ENCODE measurements at regions not wholly inside any gene's neighbourhood (a gene's known extent, or its start where the extent isn't known, plus 50 kb on each side); places are given as distances from the start of the nearest gene placed in this dataset.

- Histone ChIP-seq H3K4me3 (ENCODE audit: control extremely low read depth in 1 of 5, extremely low read depth in 1 of 5, insufficient read depth in 1 of 5, low read depth in 2 of 5, low read length in 4 of 5) (no peak overlapping the region), H3K4me2 (replicated peaks; ENCODE audit: low read depth, low read length, poor library complexity, severe bottlenecking) (no peak overlapping the region), H3K9me3 (ENCODE audit: control extremely low read depth in 1 of 3, control insufficient read depth in 2 of 3, insufficient read depth in 1 of 3, low read length in 2 of 3) (peaks cover 0 to 5% (median 4%) of the 10 kb centered on the region in 3 donors), H2AFZ (ENCODE audit: insufficient read depth, low read depth, low read length, poor library complexity, severe bottlenecking) (no peak overlapping the region), H3K79me2 (ENCODE audit: control insufficient read depth, insufficient read depth, low read length) (no peaks in the 10 kb centered on the region), H3K9ac (ENCODE audit: low read length) (no peak overlapping the region), H3K4me1 (ENCODE audit: control insufficient read depth in 2 of 2, insufficient read depth in 2 of 2, low read length in 2 of 2) (no peaks in the 10 kb centered on the region), H3K27me3 (replicated peaks in 1 of 4; ENCODE audit: control extremely low read depth in 1 of 4, control insufficient read depth in 3 of 4, insufficient read depth in 4 of 4, low read length in 3 of 4) (no peaks in the 10 kb centered on the region), H3K27ac (ENCODE audit: low read length in 2 of 2) (no peak overlapping the region), H4K20me1 (ENCODE audit: control insufficient read depth, insufficient read depth, low read length, poor library complexity, severe bottlenecking) (no peaks in the 10 kb centered on the region), H3K36me3 (replicated peaks in 1 of 2; ENCODE audit: control extremely low read depth in 1 of 2, control insufficient read depth in 1 of 2, extremely low read depth in 1 of 2, insufficient read depth in 2 of 2, low read length in 1 of 2) (no peaks in the 10 kb centered on the region)
- Mint-ChIP-seq H3K4me3 (no peak overlapping the region), H3K27ac (no peak overlapping the region), H3K27me3 (peaks cover 12% of the 10 kb centered on the region), H3K4me1 (no peaks in the 10 kb centered on the region), H3K9me3 (ENCODE audit: insufficient read depth) (peaks cover 2% of the 10 kb centered on the region)
- CTCF ChIA-PET, result interaction anchor here (1.0 to 2.1 kb wide), 6 partner anchors 9 to 63 kb away, joined by 3 to 9 read pairs (median 4); no protein-coding TSS in a partner anchor
- ATAC-seq (ENCODE audit: low read depth) (no peak), DNase-seq (peak; percentile 30)
- TF ChIP-seq EZH2 (IDR thresholded peaks at IDR 0.05; ENCODE audit: borderline replicate concordance, insufficient read depth, low read depth, low read length, poor library complexity, severe bottlenecking) (no peak), CTCF (IDR thresholded peaks at IDR 0.05) (peak; percentile 87)
- WGBS (ENCODE audit: insufficient coverage), result 78% methylated on average over 4 of the region's 5 CpGs
- intact Hi-C loops (cut with micrococcal nuclease), result no loop called here
- POLR2A ChIA-PET, result no interaction called here
Measured at GRCh38 chr18:45275367-45276113, 339.7 kb upstream of the SLC14A2 start.

GRCh38 chr18:45276878-45277277 lies 338.4 kb upstream of the SLC14A2 start:
- intact Hi-C loops (cut with micrococcal nuclease), result no loop called here
- CTCF ChIA-PET, result interaction anchor here (1.1 to 2.1 kb wide), 4 partner anchors 9 to 23 kb away, joined by 4 to 9 read pairs (median 4); no protein-coding TSS in a partner anchor

More at GRCh38 chr18:45276878-45277277, 338.4 kb upstream of the SLC14A2 start:
- Histone ChIP-seq H3K36me3 (replicated peaks in 1 of 2; ENCODE audit: control extremely low read depth in 1 of 2, control insufficient read depth in 1 of 2, extremely low read depth in 1 of 2, insufficient read depth in 2 of 2, low read length in 1 of 2) (no peaks in the 10 kb centered on the region), H3K27me3 (replicated peaks in 1 of 4; ENCODE audit: control extremely low read depth in 1 of 4, control insufficient read depth in 3 of 4, insufficient read depth in 4 of 4, low read length in 3 of 4) (no peaks in the 10 kb centered on the region), H3K79me2 (ENCODE audit: control insufficient read depth, insufficient read depth, low read length) (no peaks in the 10 kb centered on the region), H4K20me1 (ENCODE audit: control insufficient read depth, insufficient read depth, low read length, poor library complexity, severe bottlenecking) (no peaks in the 10 kb centered on the region), H2AFZ (ENCODE audit: insufficient read depth, low read depth, low read length, poor library complexity, severe bottlenecking) (no peak overlapping the region), H3K9me3 (ENCODE audit: control extremely low read depth in 1 of 3, control insufficient read depth in 2 of 3, insufficient read depth in 1 of 3, low read length in 2 of 3) (peaks cover 0 to 5% (median 4%) of the 10 kb centered on the region in 3 donors), H3K27ac (ENCODE audit: low read length in 2 of 2) (no peak overlapping the region), H3K9ac (ENCODE audit: low read length) (no peak overlapping the region), H3K4me1 (ENCODE audit: control insufficient read depth in 2 of 2, insufficient read depth in 2 of 2, low read length in 2 of 2) (no peaks in the 10 kb centered on the region), H3K4me2 (replicated peaks; ENCODE audit: low read depth, low read length, poor library complexity, severe bottlenecking) (no peak overlapping the region), H3K4me3 (ENCODE audit: control extremely low read depth in 1 of 5, extremely low read depth in 1 of 5, insufficient read depth in 1 of 5, low read depth in 2 of 5, low read length in 4 of 5) (no peak overlapping the region)
- peaks cover 19% of the 10 kb centered on the region for H3K27me3 Mint-ChIP-seq
- no peak overlapping the region for H3K4me3 Mint-ChIP-seq
- ATAC-seq (ENCODE audit: low read depth), result no peak
- no peak overlapping the region for H3K27ac Mint-ChIP-seq
- DNase-seq, result no peak
- POLR2A ChIA-PET, result no interaction called here
- H3K4me1 Mint-ChIP-seq, result no peaks in the 10 kb centered on the region
- WGBS (ENCODE audit: insufficient coverage), result 100% methylated on average over 2 of the region's 3 CpGs
- TF ChIP-seq EZH2 (IDR thresholded peaks at IDR 0.05; ENCODE audit: borderline replicate concordance, insufficient read depth, low read depth, low read length, poor library complexity, severe bottlenecking) (no peak), CTCF (IDR thresholded peaks at IDR 0.05) (no peak)
- peaks cover 2% of the 10 kb centered on the region for H3K9me3 Mint-ChIP-seq (ENCODE audit: insufficient read depth)
